CD1c-positive myeloid dendritic cell (primary cell): ENCODE measurements at regions not wholly inside any gene's neighbourhood (a gene's known extent, or its start where the extent isn't known, plus 50 kb on each side); places are given as distances from the start of the nearest gene placed in this dataset.

Source experiments
- DNase-seq: peaks from one replicate; pipeline ENCODE4 v3.0.0-alpha.2; 2016; ENCODE audit errors: extremely low spot score

- DNase-seq, result no peak
Measured at GRCh38 chr1:227374846-227375245, 56.6 kb upstream of the CDC42BPA start.

- no peak for DNase-seq
Measured at GRCh38 chr1:227372726-227373130, 54.4 kb upstream of the CDC42BPA start.

- no peak for DNase-seq
Measured at GRCh38 chr1:227370533-227371254, 52.4 kb upstream of the CDC42BPA start.

DNA sequence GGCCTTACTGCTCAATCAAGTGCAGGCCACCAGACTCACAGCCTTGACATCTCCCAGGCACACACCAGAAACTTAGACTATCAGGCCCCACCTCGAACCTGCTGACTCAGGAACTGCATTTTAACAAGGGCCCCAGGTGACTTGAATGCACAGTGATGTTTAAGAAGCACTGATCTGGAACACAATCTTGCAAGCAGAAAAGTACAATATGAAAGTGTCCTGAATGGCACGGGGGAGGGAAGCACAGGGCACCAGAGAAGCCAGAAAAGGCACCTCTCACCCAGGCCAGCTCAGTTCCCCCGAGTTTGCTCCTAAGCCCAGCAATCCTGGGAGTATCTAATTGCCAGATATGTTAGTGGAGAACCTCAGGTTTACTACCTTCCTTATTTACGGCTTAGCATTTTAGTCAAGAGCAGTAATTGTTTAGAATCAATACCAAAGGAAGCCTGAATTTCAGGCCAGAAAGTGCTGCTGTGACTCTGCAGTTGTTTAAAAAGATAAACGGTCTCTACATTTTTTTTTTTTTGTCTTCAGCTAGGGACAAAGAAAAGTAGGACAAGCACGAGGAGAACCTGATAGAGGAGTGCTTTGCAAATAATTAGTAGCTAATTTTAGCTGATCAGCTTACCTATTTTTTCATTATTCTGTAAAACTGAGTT is 50.9 kb upstream of the CDC42BPA start:
- DNase-seq, result no peak
